OCI-LY1 (cell line): ENCODE measurements at regions not wholly inside any gene's neighbourhood (a gene's known extent, or its start where the extent isn't known, plus 50 kb on each side); places are given as distances from the start of the nearest gene placed in this dataset.

ENCODE experiments used
- H2AFZ ChIP-seq: fragments of 200-600 bp; sonication (generic), shearing (Covaris generic); 2 replicates; pipeline ENCODE4 v1.6.0; 2014; ENCODE audit warnings: antibody characterized with exemption, mild to moderate bottlenecking, low read length
- H3F3A ChIP-seq: fragments of 200-600 bp; sonication (generic), shearing (Covaris generic); 2 replicates; pipeline ENCODE4 v1.6.0; 2014; ENCODE audit warnings: mild to moderate bottlenecking, antibody characterized with exemption, low read length, moderate library complexity; ENCODE audit not compliant: insufficient read depth
- H3K27ac ChIP-seq: fragments of 200-600 bp; sonication (generic); 2 replicates; pipeline ENCODE4 v1.5.1; 2014; ENCODE audit warnings: low read length, mixed run types, mild to moderate bottlenecking, low read depth; ENCODE audit not compliant: poor library complexity, severe bottlenecking
- H3K27me3 ChIP-seq: fragments of 200-600 bp; sonication (generic); 2 replicates; pipeline ENCODE4 v1.6.0; 2014; ENCODE audit warnings: antibody characterized with exemption, mild to moderate bottlenecking, low read length, moderate library complexity; ENCODE audit not compliant: insufficient read depth
- H3K36me3 ChIP-seq: fragments of 200-600 bp; sonication (generic); 2 replicates; pipeline ENCODE4 v1.6.1; 2014; ENCODE audit warnings: mild to moderate bottlenecking, antibody characterized with exemption, low read length, moderate library complexity, mixed read lengths; ENCODE audit not compliant: insufficient read depth
- H3K4me1 ChIP-seq: fragments of 200-600 bp; sonication (generic); 2 replicates; pipeline ENCODE4 v1.5.1; 2014; ENCODE audit warnings: mild to moderate bottlenecking, low read length, moderate library complexity; ENCODE audit not compliant: insufficient read depth, severe bottlenecking
- H3K4me2 ChIP-seq: fragments of 200-600 bp; sonication (generic), shearing (Covaris generic); 2 replicates; pipeline ENCODE4 v1.6.1; 2014; ENCODE audit warnings: low read length
- H3K4me3 ChIP-seq: fragments of 200-600 bp; sonication (generic); 2 replicates; pipeline ENCODE4 v1.5.1; 2014; ENCODE audit warnings: low read length, low read depth, mild to moderate bottlenecking, mixed read lengths; ENCODE audit not compliant: poor library complexity, severe bottlenecking
- H3K79me2 ChIP-seq: fragments of 200-600 bp; shearing (Covaris generic); 2 replicates; pipeline ENCODE4 v1.6.1; 2016; ENCODE audit warnings: mixed run types, low read length, mixed read lengths; ENCODE audit not compliant: insufficient read depth
- H3K9ac ChIP-seq: fragments of 200-600 bp; sonication (generic), shearing (Covaris generic); 2 replicates; pipeline ENCODE4 v1.6.1; 2014; ENCODE audit warnings: mild to moderate bottlenecking, low read length, mixed read lengths
- H3K9me2 ChIP-seq: fragments of 200-600 bp; sonication (generic), shearing (Covaris generic); 2 replicates; pipeline ENCODE4 v1.6.1; 2014; ENCODE audit warnings: low read depth, mild to moderate bottlenecking, low read length, mixed read lengths
- H3K9me3 ChIP-seq: fragments of 200-600 bp; shearing (Covaris generic); 2 replicates; pipeline ENCODE4 v1.6.1; 2014; ENCODE audit warnings: low read length, mixed read lengths
- H4K20me1 ChIP-seq: fragments of 200-600 bp; sonication (generic), shearing (Covaris generic); 2 replicates; pipeline ENCODE4 v1.6.0; 2016; ENCODE audit warnings: mild to moderate bottlenecking, low read length; ENCODE audit not compliant: insufficient read depth
- EZH2 ChIP-seq: fragments of 200-600 bp; sonication (generic), shearing (Covaris generic); IDR thresholded peaks from 2 replicates; pipeline ENCODE4 v1.8.0; 2017; ENCODE audit warnings: borderline replicate concordance, mixed run types, mild to moderate bottlenecking, antibody characterized with exemption, low read length, moderate library complexity, mixed read lengths
- TF ChIP-seq, protein P1 (sequence below): fragments of 200-600 bp; sonication (generic), shearing (Covaris generic); IDR thresholded peaks from 2 replicates; pipeline ENCODE4 v1.5.1; 2017; ENCODE audit warnings: mild to moderate bottlenecking, antibody characterized with exemption, low read length, moderate library complexity, mixed read lengths

DNA sequence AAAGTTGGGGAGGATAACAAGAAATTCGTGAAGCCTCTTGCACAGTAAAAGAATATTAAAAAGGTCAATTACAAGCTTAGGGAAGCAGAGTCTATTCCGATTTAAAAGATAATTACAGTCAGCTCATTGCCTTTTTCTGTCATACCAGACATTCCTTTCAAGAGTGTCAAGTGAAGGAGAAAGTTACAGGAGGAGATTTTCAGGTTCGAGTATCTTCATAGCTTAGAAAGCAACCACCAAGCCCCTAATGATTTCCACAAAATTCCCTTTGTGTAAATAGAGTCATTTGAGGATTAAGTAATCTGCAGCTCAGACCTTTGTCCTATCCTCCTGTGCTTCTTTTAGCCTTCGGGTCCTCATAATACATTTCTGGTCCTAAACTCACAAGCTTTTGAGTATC, 414.9 kb downstream of the CDH2 start:
- H2AFZ ChIP-seq, result no peak overlapping the region
- H3K4me3 ChIP-seq, result no peak overlapping the region
- H3K36me3 ChIP-seq, result no peaks in the 10 kb centered on the region
- H3K4me2 ChIP-seq, result no peak overlapping the region
- no peak overlapping the region for H3K9ac ChIP-seq
- H3K9me2 ChIP-seq, result no peaks in the 10 kb centered on the region
- no peaks in the 10 kb centered on the region for H3K79me2 ChIP-seq
- H4K20me1 ChIP-seq, result no peaks in the 10 kb centered on the region
- H3K27ac ChIP-seq, result no peak overlapping the region
- no peaks in the 10 kb centered on the region for H3K4me1 ChIP-seq
- no peaks in the 10 kb centered on the region for H3K27me3 ChIP-seq
- no peaks in the 10 kb centered on the region for H3K9me3 ChIP-seq
- H3F3A ChIP-seq, result no peaks in the 10 kb centered on the region
- no peak for TF ChIP-seq EZH2
- TF ChIP-seq, protein P1, sequence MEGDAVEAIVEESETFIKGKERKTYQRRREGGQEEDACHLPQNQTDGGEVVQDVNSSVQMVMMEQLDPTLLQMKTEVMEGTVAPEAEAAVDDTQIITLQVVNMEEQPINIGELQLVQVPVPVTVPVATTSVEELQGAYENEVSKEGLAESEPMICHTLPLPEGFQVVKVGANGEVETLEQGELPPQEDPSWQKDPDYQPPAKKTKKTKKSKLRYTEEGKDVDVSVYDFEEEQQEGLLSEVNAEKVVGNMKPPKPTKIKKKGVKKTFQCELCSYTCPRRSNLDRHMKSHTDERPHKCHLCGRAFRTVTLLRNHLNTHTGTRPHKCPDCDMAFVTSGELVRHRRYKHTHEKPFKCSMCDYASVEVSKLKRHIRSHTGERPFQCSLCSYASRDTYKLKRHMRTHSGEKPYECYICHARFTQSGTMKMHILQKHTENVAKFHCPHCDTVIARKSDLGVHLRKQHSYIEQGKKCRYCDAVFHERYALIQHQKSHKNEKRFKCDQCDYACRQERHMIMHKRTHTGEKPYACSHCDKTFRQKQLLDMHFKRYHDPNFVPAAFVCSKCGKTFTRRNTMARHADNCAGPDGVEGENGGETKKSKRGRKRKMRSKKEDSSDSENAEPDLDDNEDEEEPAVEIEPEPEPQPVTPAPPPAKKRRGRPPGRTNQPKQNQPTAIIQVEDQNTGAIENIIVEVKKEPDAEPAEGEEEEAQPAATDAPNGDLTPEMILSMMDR, result no peak

GRCh38 chr18:27752944-27753343, 424.0 kb downstream of the CDH2 start:
- H3K9me3 ChIP-seq, result no peaks in the 10 kb centered on the region
- H3K4me2 ChIP-seq, result no peak overlapping the region
- no peaks in the 10 kb centered on the region for H3K27me3 ChIP-seq
- H3K36me3 ChIP-seq, result no peaks in the 10 kb centered on the region
- no peaks in the 10 kb centered on the region for H3K4me1 ChIP-seq
- H3K27ac ChIP-seq, result no peak overlapping the region
- no peak overlapping the region for H2AFZ ChIP-seq
- no peak overlapping the region for H3K9ac ChIP-seq
- no peak for TF ChIP-seq EZH2
- TF ChIP-seq, protein P1, result no peak
- no peaks in the 10 kb centered on the region for H4K20me1 ChIP-seq
- no peaks in the 10 kb centered on the region for H3F3A ChIP-seq
- no peaks in the 10 kb centered on the region for H3K79me2 ChIP-seq
- no peaks in the 10 kb centered on the region for H3K9me2 ChIP-seq
- H3K4me3 ChIP-seq, result no peak overlapping the region

GRCh38 chr18:27750923-27751322, 426.0 kb downstream of the CDH2 start:
- H3K9me3 ChIP-seq, result no peaks in the 10 kb centered on the region
- H3K79me2 ChIP-seq, result no peaks in the 10 kb centered on the region
- H3K9me2 ChIP-seq, result no peaks in the 10 kb centered on the region
- H3K4me1 ChIP-seq, result no peaks in the 10 kb centered on the region
- H3F3A ChIP-seq, result no peaks in the 10 kb centered on the region
- H3K4me2 ChIP-seq, result no peak overlapping the region
- H4K20me1 ChIP-seq, result no peaks in the 10 kb centered on the region
- no peak overlapping the region for H2AFZ ChIP-seq
- no peaks in the 10 kb centered on the region for H3K27me3 ChIP-seq
- H3K36me3 ChIP-seq, result no peaks in the 10 kb centered on the region
- TF ChIP-seq, protein P1, result no peak
- TF ChIP-seq EZH2, result no peak
- no peak overlapping the region for H3K27ac ChIP-seq
- H3K4me3 ChIP-seq, result no peak overlapping the region
- no peak overlapping the region for H3K9ac ChIP-seq
